Tibial artery (tissue), 4 donors: ENCODE measurements at regions not wholly inside any gene's neighbourhood (a gene's known extent, or its start where the extent isn't known, plus 50 kb on each side); places are given as distances from the start of the nearest gene placed in this dataset.

Source experiments
- DNase-seq, 2 donors: peaks; one replicate each; pipeline ENCODE4 v3.0.0-alpha.2; 2019
- H3K27ac ChIP-seq, 2 donors: fragments of 200-600 bp; sonication (generic) in 1 of 2; 1 replicate in 1 of 2; 2 replicates in 1 of 2; pipeline ENCODE4 v1.5.1; 2018 to 2019; ENCODE audit warnings: mild to moderate bottlenecking in 1 of 2
- H3K27me3 ChIP-seq, 2 donors: fragments of 200-600 bp; sonication (generic) in 1 of 2; one replicate each; pipeline versions ENCODE4 v1.5.1 to v1.6.0; 2016 to 2019
- H3K36me3 ChIP-seq, 3 donors: fragments of 200-600 bp; sonication (generic) in 2 of 3; one replicate each; pipeline ENCODE4 v1.5.1; 2016 to 2019; ENCODE audit warnings: mild to moderate bottlenecking in 2 of 3
- H3K4me1 ChIP-seq, 4 donors: fragments of 200-600 bp; sonication (generic) in 2 of 4; 1 replicate in 3 of 4; 2 replicates in 1 of 4; pipeline ENCODE4 v1.5.1; 2016 to 2019
- H3K4me3 ChIP-seq, 2 donors: fragments of 200-600 bp; sonication (generic) in 1 of 2; 1 replicate in 1 of 2; 2 replicates in 1 of 2; pipeline ENCODE4 v1.5.1; 2018 to 2019; ENCODE audit warnings: mild to moderate bottlenecking in 2 of 2
- H3K9me3 ChIP-seq, 3 donors: fragments of 200-600 bp; sonication (generic) in 1 of 3; one replicate each; pipeline ENCODE4 v1.5.1; 2016 to 2019
- intact Hi-C: fragments of 100-400 bp; cut with DNase I; formaldehyde crosslinking; loops from one replicate; pipeline ENCODE4 v1.15.0; 2023; ENCODE audit warnings: low total_unique reads
- TF ChIP-seq, protein P1 (sequence below), 2 experiments: fragments of 200-600 bp in 1 of 2; fragments of 450-650 bp in 1 of 2; IDR thresholded peaks; one replicate each; pipeline ENCODE4 v1.5.1; 2017 to 2019; ENCODE audit warnings: antibody characterized with exemption in 2 of 2, mild to moderate bottlenecking in 1 of 2, moderate library complexity in 1 of 2

DNA sequence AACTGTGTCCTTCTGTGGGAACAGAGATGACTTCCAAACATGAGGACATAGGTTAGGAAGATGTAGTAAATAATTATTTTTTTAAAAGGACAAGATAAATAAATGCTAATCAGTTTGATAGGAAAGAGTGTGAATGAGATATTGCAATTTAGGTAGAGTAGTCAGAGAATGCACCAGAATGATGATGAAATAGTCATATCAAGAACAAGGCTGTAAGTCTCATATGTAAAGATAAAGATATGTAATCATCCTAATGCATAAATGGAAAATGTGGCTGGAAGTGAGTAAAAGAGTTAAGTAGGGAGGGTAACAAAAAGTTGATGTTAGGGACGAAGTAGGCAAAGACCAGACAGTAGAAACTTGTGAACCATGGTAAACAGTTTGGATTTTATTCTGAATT lies 1041.7 kb upstream of the MIR17HG start:
- no peak for DNase-seq
- TF ChIP-seq, protein P1, sequence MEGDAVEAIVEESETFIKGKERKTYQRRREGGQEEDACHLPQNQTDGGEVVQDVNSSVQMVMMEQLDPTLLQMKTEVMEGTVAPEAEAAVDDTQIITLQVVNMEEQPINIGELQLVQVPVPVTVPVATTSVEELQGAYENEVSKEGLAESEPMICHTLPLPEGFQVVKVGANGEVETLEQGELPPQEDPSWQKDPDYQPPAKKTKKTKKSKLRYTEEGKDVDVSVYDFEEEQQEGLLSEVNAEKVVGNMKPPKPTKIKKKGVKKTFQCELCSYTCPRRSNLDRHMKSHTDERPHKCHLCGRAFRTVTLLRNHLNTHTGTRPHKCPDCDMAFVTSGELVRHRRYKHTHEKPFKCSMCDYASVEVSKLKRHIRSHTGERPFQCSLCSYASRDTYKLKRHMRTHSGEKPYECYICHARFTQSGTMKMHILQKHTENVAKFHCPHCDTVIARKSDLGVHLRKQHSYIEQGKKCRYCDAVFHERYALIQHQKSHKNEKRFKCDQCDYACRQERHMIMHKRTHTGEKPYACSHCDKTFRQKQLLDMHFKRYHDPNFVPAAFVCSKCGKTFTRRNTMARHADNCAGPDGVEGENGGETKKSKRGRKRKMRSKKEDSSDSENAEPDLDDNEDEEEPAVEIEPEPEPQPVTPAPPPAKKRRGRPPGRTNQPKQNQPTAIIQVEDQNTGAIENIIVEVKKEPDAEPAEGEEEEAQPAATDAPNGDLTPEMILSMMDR (IDR thresholded peaks at IDR 0.05), result no peak
- H3K27me3 ChIP-seq, result no peaks in the 10 kb centered on the region
- H3K36me3 ChIP-seq, result no peaks in the 10 kb centered on the region
- H3K9me3 ChIP-seq, result no peaks in the 10 kb centered on the region
- intact Hi-C loops, result no loop called here
- no peak overlapping the region for H3K27ac ChIP-seq
- no peak overlapping the region for H3K4me3 ChIP-seq
- H3K4me1 ChIP-seq, result no peaks in the 10 kb centered on the region

DNA sequence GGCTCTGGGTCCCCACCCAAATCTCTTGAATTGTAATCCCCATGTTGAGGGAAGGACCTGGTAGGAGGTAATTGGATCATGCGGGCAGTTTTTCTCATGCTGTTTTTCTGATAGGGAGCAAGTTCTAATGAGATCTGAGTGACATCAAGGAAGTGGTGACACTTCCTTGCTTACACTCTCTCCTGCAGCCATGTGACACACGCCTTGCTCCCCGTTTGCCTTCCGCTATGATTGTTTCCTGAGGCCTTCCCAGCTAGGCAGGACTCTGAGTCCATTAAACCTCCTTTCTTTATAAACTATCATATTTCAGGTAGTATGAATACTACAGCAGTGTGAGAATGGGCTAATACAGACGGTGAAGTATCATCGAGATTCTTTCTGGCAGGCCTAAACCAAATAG lies 1040.4 kb upstream of the MIR17HG start:
- intact Hi-C loops, result no loop called here
- TF ChIP-seq, protein P1 (IDR thresholded peaks at IDR 0.05), result no peak
- DNase-seq, result no peak

DNA sequence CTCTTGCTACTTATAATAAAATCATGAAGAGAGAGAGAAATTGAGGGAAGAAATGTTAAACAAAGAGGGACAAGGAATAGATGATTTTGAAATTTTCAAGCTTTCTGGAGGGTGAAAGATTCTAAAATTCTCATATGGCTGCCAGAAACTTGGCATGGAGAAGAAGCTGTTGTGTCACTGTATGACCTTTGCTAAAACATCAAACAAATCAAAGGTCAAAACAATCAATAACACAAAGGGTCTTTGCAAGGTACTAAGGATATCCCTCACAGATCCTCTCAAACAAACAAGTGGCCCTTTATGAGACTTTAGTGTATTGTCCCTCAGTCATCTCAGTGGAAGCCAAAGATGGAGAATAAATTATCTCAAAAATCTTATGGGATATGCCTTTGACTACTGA lies 1039.2 kb upstream of the MIR17HG start:
- no peak for DNase-seq
- Histone ChIP-seq H3K27ac (no peak overlapping the region), H3K4me1 (no peaks in the 10 kb centered on the region), H3K4me3 (no peak overlapping the region), H3K9me3 (no peaks in the 10 kb centered on the region), H3K36me3 (no peaks in the 10 kb centered on the region), H3K27me3 (no peaks in the 10 kb centered on the region)
- TF ChIP-seq, protein P1 (IDR thresholded peaks at IDR 0.05), result no peak
- intact Hi-C loops, result no loop called here

More for the DNA sequence above, 1040.4 kb upstream of the MIR17HG start:
- Histone ChIP-seq H3K4me3 (no peak overlapping the region), H3K4me1 (no peaks in the 10 kb centered on the region), H3K27me3 (no peaks in the 10 kb centered on the region), H3K36me3 (no peaks in the 10 kb centered on the region), H3K9me3 (no peaks in the 10 kb centered on the region), H3K27ac (no peak overlapping the region)

DNA sequence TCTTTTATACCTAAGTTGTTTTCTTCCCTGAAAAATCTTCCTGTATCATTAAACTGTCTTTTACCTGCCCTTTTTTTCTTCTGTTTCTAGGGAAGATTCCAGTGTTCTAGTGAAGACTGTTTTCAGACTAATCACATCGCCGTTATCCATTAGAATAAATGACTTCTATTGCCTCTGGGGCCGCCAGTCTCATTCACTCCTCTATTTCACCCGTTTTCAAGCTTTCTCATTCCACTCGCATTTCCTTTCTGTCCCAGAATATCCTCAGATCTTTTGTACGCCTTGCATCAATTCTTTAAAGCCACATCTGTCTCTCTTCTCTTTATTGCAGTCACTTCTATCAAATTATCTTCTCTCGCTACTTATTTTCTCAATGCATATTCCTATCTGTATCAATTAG lies 1035.6 kb upstream of the MIR17HG start:
- intact Hi-C loops, result no loop called here
- H3K27me3 ChIP-seq, result no peaks in the 10 kb centered on the region
- no peak for DNase-seq
- TF ChIP-seq, protein P1 (IDR thresholded peaks at IDR 0.05), result no peak
- H3K4me1 ChIP-seq, result no peaks in the 10 kb centered on the region
- H3K27ac ChIP-seq, result no peak overlapping the region
- no peak overlapping the region for H3K4me3 ChIP-seq
- H3K9me3 ChIP-seq, result no peaks in the 10 kb centered on the region
- no peaks in the 10 kb centered on the region for H3K36me3 ChIP-seq

DNA sequence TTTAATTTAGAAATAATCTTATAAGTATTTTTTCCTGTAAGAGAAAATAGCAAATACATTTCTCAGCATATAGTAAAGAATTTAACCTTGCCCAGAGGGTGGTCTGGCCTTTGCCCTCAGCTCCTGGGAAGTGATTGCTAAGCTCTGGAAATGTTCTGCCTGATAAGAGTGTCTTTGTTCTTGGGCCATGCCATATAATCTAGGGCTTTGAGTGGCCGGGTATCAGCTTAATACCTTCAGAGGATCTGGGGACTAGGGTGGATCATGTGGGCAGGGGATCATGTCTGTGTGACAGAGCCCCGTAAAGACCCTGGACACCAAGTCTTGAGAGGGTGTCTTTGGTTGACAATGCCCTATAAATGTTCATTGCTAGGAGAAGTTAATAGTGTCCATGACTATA lies 1032.4 kb upstream of the MIR17HG start:
- Histone ChIP-seq H3K27ac (no peak overlapping the region), H3K27me3 (no peaks in the 10 kb centered on the region), H3K4me3 (no peak overlapping the region), H3K9me3 (no peaks in the 10 kb centered on the region), H3K36me3 (no peaks in the 10 kb centered on the region), H3K4me1 (no peaks in the 10 kb centered on the region)
- TF ChIP-seq, protein P1 (IDR thresholded peaks at IDR 0.05), result no peak
- DNase-seq, result no peak
- intact Hi-C loops, result no loop called here

DNA sequence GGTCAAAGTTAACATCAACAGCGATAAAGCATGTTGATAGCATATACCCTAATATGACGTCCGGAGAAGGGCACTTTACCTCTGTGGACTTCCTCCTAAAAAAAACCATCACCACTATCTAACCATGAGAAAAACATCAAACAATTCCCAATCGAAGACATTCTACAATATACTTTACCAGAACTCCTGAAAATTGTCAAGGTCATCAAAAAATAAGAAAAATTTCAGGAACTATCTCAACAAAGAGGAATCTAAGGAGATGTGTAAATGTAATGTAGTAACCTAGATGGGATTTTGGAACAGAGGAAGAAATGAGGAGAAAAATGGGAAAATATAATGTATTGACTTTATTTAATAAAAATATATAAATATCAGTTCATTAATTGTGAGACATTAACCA lies 1026.8 kb upstream of the MIR17HG start:
- no peaks in the 10 kb centered on the region for H3K36me3 ChIP-seq
- TF ChIP-seq, protein P1 (IDR thresholded peaks at IDR 0.05), result no peak
- DNase-seq, result no peak
- H3K4me3 ChIP-seq, result no peak overlapping the region
- H3K9me3 ChIP-seq, result no peaks in the 10 kb centered on the region
- H3K4me1 ChIP-seq, result no peaks in the 10 kb centered on the region
- H3K27me3 ChIP-seq, result no peaks in the 10 kb centered on the region
- H3K27ac ChIP-seq, result no peak overlapping the region
- intact Hi-C loops, result no loop called here
